ENCODE measurements at regions not wholly inside any gene's neighbourhood (a gene's known extent, or its start where the extent isn't known, plus 50 kb on each side); places are given as distances from the start of the nearest gene placed in this dataset.

GRCh38 chr2:71850306-71850801, 297.3 kb downstream of the CYP26B1 start:
- TF ChIP-seq, protein P1, sequence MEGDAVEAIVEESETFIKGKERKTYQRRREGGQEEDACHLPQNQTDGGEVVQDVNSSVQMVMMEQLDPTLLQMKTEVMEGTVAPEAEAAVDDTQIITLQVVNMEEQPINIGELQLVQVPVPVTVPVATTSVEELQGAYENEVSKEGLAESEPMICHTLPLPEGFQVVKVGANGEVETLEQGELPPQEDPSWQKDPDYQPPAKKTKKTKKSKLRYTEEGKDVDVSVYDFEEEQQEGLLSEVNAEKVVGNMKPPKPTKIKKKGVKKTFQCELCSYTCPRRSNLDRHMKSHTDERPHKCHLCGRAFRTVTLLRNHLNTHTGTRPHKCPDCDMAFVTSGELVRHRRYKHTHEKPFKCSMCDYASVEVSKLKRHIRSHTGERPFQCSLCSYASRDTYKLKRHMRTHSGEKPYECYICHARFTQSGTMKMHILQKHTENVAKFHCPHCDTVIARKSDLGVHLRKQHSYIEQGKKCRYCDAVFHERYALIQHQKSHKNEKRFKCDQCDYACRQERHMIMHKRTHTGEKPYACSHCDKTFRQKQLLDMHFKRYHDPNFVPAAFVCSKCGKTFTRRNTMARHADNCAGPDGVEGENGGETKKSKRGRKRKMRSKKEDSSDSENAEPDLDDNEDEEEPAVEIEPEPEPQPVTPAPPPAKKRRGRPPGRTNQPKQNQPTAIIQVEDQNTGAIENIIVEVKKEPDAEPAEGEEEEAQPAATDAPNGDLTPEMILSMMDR (IDR thresholded peaks at IDR 0.05), result no peak
- FAIRE-seq (no peak), DNase-seq (no peak), ATAC-seq (no peak)
- intact Hi-C loops (cut with DNase I), result no loop called here
- H3K27me3 ChIP-seq, result no peaks in the 10 kb centered on the region
- no peaks in the 10 kb centered on the region for H3K9me3 ChIP-seq
- H3K36me3 ChIP-seq, result no peaks in the 10 kb centered on the region
- 81 to 87% methylated on average over 8 of the region's 8 CpGs for WGBS, 2 donors
- no peak overlapping the region for H3K27ac ChIP-seq
- H3K4me3 ChIP-seq, result no peak overlapping the region
- H3K4me1 ChIP-seq, result no peaks in the 10 kb centered on the region

DNA sequence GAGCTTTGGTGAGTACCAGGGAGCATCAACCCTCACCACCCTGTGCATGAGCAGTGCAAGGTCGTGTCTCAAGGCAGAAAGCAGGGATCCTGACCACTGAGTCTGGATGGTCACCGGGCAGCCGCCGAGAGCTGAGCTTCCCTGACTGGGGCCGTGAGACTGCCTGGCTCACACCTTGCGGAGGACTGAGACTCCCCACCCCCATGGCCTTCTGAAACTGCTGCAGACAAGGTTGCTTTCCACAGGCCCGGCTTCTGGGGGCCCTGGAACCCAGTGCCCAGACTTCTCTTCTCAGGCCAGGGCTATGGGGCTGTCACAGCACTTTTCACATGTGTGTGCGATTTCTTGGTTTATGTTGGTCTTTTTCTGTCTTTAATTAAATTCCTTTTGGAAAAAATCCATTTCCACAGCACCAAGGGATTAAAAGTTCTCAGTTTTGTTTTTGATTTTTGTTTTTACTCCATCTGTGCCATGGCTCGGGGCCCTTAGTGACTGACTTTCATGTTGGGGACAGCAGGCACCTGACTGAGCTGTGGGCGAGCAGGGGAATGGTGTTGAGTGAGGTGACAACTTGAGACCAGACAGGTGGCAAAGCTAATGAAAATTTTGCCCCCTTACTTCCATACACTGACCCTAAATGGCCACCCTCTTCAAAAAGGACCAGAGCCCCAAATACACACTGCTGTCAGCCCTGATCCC, 297.9 kb downstream of the CYP26B1 start:
- DNase-seq, result no peak
- Histone ChIP-seq H3K27me3 (no peaks in the 10 kb centered on the region), H3K4me3 (no peak overlapping the region), H3K36me3 (no peaks in the 10 kb centered on the region), H3K27ac (no peak overlapping the region), H3K4me1 (no peaks in the 10 kb centered on the region), H3K9me3 (no peaks in the 10 kb centered on the region)
- intact Hi-C loops (cut with DNase I), result no loop called here
- no peak for ATAC-seq
- WGBS, 2 donors, result 83 to 85% methylated on average over 10 of the region's 10 CpGs
- no peak for FAIRE-seq
- TF ChIP-seq, protein P1 (IDR thresholded peaks at IDR 0.05), result no peak

- Histone ChIP-seq H3K36me3 (no peaks in the 10 kb centered on the region), H3K4me3 (no peak overlapping the region), H3K27me3 (no peaks in the 10 kb centered on the region), H3K27ac (no peak overlapping the region), H3K9me3 (no peaks in the 10 kb centered on the region), H3K4me1 (no peaks in the 10 kb centered on the region)
- 76 to 77% methylated on average over 6 of the region's 6 CpGs for WGBS, 2 donors
- DNase-seq (no peak), ATAC-seq (no peak), FAIRE-seq (no peak)
- intact Hi-C loops (cut with DNase I), result no loop called here
- TF ChIP-seq, protein P1 (IDR thresholded peaks at IDR 0.05), result no peak
These were observed 298.6 kb downstream of the CYP26B1 start for GRCh38 chr2:71849111-71849510.

- Histone ChIP-seq H3K4me3 (no peak overlapping the region), H3K36me3 (no peaks in the 10 kb centered on the region), H3K9me3 (no peaks in the 10 kb centered on the region), H3K27me3 (no peaks in the 10 kb centered on the region), H3K4me1 (no peaks in the 10 kb centered on the region), H3K27ac (no peak overlapping the region)
- intact Hi-C loops (cut with DNase I), result no loop called here
- DNase-seq (no peak), FAIRE-seq (no peak), ATAC-seq (no peak)
- TF ChIP-seq, protein P1 (IDR thresholded peaks at IDR 0.05), result no peak
- 83 to 90% methylated on average over 3 of the region's 3 CpGs for WGBS, 2 donors
These were observed 300.9 kb downstream of the CYP26B1 start for GRCh38 chr2:71846669-71847291.

DNA sequence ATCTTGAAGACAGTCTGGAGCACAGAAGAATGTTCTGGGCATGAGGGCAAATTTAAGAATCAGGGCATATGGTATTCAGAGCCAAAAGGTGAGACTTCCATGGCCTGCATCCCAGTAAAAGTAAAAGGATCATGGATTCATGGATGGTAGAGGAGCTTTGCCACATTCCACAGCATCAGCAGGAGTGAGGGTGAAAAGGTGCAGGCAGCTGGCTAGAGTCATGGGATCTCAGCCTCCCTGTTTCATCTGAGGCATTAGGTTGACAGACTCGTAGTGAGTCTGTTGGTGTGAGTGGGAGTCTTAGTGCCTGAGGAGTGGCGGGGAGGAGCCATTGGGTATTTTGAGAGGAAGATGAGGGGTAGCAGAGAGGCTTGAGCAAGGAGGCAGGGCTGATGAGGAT, 301.6 kb downstream of the CYP26B1 start:
- ATAC-seq (no peak), FAIRE-seq (no peak), DNase-seq (no peak)
- Histone ChIP-seq H3K27me3 (no peaks in the 10 kb centered on the region), H3K4me1 (no peaks in the 10 kb centered on the region), H3K9me3 (no peaks in the 10 kb centered on the region), H3K4me3 (no peak overlapping the region), H3K36me3 (no peaks in the 10 kb centered on the region), H3K27ac (no peak overlapping the region)
- intact Hi-C loops (cut with DNase I), result no loop called here
- WGBS, 2 donors, result 70 to 88% methylated on average over 2 of the region's 2 CpGs
- TF ChIP-seq, protein P1 (IDR thresholded peaks at IDR 0.05), result no peak
